HL-60/S4 treated with retinoic acid at 250 ng/mL for 4 days and 3 days (cell line): ENCODE measurements at regions not wholly inside any gene's neighbourhood (a gene's known extent, or its start where the extent isn't known, plus 50 kb on each side); places are given as distances from the start of the nearest gene placed in this dataset.

ENCODE experiments used
- in situ Hi-C: fragments of 300-500 bp; cut with MboI; formaldehyde crosslinking; loops from 2 replicates; pipeline ENCODE4 v1.7.0; 2022; ENCODE audit warnings: low sequenced_read_pairs

DNA sequence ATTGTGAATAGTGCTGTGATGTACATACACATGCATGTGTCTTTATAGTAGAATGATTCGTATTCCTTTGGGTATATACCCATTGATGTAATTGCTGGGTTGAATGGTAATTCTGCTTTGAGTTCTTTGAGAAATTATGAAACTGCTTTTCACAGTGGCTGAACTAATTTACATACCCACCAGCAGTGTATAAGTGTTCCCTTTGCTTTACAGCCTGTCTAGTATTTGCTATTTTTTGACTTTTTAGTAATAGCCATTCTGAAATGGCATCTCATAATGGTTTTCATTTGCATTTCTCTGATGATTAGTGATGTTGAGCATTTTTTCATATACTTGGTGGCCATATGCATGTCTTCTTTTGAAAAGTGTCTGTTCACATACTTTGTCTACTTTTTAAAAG lies 54.5 kb upstream of the FAM78B start:
- in situ Hi-C loops = no loop called here

GRCh38 chr1:166233750-166234366 lies 67.1 kb upstream of the FAM78B start:
- in situ Hi-C loops = no loop called here

GRCh38 chr1:166235728-166236127 lies 68.9 kb upstream of the FAM78B start:
- in situ Hi-C loops = no loop called here

DNA sequence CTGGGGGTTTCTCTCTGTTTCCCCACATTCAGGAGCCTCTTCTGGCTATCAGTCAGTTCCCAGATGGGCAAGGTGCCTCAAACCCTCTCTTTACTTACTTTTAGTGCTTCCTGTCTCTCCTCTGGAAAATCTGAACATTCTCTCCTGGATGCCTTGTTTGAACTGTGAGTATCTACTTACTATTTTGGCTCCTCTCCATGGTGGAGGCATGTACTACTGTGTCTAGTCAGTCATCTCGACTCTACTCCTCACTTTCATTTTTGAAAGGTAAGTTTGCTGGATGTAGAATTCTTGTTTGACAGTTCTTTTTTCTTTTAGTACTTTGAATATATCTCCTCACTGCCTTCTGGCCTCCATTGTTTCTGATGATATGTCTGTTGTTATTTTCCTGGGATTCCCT lies 70.9 kb upstream of the FAM78B start:
- in situ Hi-C loops = no loop called here

- in situ Hi-C loops = no loop called here
These were observed 86.4 kb upstream of the FAM78B start for GRCh38 chr1:166253076-166253779.

GRCh38 chr1:166258017-166258416 lies 91.2 kb upstream of the FAM78B start:
- in situ Hi-C loops = no loop called here

GRCh38 chr1:166261511-166261910 lies 94.7 kb upstream of the FAM78B start:
- in situ Hi-C loops = no loop called here

DNA sequence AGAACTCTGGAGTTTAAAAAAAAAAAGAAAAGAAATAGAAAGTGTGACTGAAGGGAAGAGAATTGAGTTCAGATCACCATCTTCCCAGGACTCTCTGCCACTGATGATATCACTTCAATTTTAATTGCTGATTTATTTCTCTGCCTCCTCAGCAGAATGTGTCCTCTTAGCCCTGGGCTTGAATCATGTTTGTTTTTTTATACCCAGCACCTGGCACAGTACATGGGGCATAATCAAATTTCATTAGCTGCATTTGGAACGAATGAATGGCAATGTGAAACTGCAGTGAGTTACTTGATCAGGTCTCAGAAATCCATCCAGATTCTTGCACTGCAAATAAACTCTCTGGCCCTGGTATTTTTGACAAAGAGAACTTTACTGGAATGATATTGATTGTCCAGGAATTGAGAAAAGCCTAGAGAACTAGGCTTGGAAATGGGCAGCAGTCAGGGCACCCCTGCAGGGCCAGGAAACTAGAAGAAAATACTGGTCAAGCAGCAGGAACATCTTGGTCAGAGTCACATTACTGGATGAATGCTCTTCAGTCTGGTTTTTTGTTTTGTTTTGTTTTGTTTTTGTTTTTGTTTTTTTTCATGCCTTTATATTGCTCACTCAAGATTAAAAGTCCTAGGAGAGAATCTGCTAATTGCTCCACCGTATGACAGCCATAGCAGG lies 103.8 kb upstream of the FAM78B start:
- in situ Hi-C loops = no loop called here

DNA sequence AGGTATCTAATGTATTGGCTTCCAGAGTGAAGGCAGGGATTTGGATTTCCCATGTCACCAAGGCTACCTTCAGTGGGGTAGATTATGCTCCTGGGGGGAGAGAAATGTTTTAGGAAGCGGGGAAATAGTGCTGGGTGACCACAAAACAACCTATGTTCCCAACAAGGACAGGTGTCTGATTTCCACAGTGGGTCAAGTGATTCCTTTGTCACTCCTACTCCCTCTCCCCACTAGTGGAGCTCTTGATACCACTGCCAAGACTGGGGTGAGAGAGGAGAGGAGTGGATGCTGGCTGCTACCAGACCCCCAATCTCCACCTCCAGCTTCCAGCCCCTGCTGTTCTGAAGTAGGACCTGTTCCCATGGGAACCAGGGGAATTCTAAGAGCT lies 104.3 kb upstream of the FAM78B start:
- in situ Hi-C loops = no loop called here

DNA sequence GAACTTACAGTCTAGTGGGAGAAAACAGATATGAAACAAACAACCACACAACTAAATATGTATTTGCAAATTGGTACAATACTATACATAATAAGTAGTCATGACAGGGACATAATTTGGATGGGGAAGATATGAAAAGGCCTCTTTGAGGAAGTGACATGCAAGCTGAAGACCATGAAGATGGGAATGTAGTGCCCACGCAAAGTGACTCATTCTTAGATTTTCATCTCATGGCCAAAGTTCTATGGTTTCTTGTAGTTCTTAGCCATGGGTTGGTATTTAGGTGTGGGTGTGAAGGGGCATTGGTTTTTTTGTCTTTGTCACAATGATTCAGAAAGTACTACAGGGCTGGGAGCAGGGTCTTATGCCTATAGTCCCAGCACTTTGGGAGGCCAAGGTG lies 105.4 kb upstream of the FAM78B start:
- in situ Hi-C loops = no loop called here

- in situ Hi-C loops = no loop called here
These were observed 106.0 kb upstream of the FAM78B start for GRCh38 chr1:166272851-166273250.

DNA sequence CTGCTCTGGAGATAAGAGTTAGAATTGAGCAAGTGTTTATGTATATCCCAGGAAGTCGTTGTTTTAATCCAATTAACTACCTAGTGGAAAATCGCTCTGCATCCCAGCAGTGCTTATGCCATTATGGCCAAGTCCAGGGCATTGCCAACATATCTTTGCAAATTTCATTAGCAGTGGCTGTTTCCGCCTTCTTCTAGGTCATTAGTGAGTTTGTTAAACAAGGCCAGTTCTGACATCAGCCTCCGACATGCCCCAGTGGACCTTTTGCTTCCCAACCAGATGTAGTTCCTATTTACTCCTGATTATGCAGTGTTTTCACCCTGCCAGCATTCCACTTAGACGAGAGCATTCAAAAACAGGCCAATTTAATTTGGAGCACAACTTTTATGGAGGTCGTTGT lies 106.8 kb upstream of the FAM78B start:
- in situ Hi-C loops = no loop called here

GRCh38 chr1:166282391-166283137 lies 115.8 kb upstream of the FAM78B start:
- in situ Hi-C loops = no loop called here

DNA sequence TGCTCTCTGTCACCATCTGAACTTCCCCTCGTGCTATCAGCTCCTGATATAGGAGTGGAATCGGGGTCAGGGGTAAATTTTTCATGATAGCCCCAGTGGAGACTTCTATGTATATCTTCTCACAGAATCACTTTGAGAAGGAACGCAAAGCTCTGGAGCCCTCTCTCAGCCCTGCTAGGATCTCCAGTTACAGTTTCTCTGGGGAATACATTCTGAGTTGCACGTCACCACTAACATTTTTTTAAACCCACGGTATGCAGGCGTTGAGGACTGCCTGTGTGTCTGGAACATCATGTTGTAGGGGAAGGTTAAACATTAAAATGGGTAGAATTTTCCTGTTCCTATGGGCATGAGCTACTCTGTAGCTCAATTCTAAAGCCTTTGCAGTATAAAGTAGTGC lies 116.4 kb upstream of the FAM78B start:
- in situ Hi-C loops = no loop called here

- in situ Hi-C loops = no loop called here
These were observed 116.8 kb upstream of the FAM78B start for GRCh38 chr1:166283600-166283999.

DNA sequence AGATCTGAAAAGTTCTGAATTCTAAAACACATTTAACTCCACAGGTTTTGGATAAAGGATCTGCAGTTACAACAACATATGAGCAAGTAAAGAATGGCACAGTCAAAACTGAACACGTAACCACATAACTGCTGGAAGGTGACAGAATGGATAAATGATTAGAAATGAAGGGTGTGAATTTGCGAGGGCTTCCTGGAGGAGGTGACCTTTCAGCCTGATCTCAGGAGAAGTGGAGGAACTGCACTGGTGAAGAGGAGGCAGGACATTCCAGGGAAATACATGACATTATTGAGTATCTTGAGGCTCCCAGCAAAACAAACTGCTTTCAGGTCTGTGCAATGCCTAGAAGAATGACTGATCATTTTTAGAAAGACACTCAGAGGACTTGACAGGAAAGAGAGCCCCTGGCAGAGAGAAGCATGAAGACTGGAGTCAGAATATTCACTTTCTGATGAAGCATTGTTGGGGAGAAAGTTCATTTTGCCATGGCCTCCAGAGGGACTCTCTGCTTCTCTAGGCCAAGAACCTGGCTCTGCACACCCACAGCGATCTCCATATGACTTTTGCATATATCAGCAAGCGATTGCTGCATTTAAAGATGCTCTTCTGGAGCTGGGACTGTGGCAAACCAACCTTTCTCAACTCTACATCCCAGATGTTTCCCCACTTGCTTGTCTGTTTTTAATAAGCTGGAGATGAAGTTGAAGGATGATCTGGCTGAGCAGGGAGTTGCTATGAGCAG lies 122.7 kb upstream of the FAM78B start:
- in situ Hi-C loops = no loop called here

DNA sequence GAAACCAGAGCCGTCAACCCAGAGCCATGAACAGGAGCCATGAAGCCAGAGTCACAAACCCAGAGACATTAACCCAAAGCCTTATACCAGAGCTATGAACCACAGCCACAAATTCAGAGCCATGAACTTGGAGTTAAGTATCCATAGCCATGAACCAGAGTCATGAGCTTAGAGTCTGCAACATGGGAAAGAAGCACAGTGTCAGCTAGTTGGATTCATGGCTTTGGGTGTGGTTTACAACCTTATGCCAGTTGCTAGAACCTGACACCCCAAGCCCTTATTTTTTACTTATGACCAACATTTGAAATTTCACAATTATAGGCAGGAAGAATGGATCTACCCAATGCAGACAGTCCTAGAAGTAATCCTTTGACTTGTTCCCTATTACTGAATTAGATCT lies 128.9 kb upstream of the FAM78B start:
- in situ Hi-C loops = no loop called here

DNA sequence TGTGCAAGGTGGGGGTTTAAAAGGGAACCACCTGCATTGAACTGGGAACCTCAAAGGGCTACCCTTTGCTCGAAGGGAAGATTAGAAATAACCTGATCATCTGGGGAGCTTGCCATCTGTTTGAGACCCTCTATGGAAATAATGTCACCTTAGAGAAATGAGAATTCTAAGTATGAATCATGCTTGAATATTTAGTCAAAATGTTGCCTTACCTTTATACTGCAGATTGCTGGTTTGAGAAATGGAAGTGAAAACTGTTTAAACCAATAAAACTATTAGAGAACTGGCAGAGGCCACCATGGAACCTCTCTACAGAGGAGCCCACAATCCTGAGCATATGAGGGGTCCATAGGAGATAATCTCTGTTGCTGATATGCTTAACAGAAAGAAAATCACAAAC lies 131.2 kb upstream of the FAM78B start:
- in situ Hi-C loops = no loop called here

DNA sequence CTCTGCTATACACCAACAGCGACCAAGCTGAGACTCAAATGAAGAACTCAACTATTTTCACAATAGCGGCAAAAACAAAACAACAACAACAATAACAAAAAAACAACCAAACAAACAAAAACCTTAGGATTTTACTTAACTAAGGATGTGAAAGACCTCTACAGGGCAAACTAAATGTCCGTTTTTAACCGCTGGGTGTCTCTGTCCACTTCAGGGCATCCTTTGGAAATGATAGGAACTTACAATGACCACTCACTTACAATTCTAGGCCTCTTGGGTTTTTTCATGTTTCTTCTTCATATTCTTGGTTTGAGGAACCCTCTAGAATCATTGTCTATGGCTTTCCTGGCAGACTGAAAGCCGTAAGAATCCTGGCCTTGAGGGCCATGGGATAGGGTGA lies 134.0 kb upstream of the FAM78B start:
- in situ Hi-C loops = no loop called here

DNA sequence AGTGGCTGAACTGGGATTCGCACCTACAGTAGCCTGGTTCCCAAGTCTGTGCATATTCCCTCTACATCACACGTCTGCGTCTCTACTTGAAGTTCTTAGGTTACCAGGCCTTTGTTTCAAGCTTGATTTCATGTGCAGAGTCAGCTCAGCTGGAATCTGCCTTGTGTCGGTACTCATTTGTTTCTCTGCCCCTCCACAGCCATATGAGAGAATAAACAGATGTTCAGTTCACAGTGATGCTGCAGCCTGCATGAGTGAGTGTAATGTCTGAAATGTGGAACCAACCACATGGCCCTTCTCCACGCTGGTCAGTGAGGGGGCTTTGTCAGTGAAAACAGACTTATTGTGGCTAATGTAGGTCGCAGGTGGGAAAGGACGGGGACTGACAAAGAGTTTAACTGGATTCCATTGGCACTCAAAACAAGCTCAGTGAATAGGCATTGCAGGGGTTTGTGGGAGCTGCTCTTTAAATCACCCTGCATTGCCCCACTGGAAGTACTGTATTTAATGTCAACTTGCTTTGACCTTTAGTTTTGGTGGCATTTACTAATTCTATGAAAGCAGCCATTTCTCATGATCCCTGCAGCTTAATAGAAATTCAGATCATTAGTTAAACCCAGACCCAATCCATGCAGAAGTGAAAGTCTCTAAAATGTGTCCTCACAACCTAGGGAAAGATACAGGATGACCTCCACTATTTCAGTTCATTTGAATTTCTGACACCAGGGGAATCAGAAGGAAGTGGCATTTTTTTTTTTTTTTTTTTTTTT lies 136.4 kb upstream of the FAM78B start:
- in situ Hi-C loops = no loop called here
